NB4 (cell line): ENCODE measurements at regions not wholly inside any gene's neighbourhood (a gene's known extent, or its start where the extent isn't known, plus 50 kb on each side); places are given as distances from the start of the nearest gene placed in this dataset.

Experiments used
- DNase-seq: peaks from one replicate; pipeline ENCODE4 v3.0.0; 2010; ENCODE audit warnings: low read depth
- H3K4me3 ChIP-seq: one replicate; pipeline ENCODE4 v1.5.1; 2011; ENCODE audit warnings: mild to moderate bottlenecking, low read depth, low read length, moderate library complexity
- MYC ChIP-seq: IDR thresholded peaks from 2 replicates; pipeline ENCODE4 v1.6.1; 2011; ENCODE audit warnings: low read depth, low read length
- POLR2A ChIP-seq: IDR thresholded peaks from 2 replicates; pipeline ENCODE4 v1.6.1; 2011; ENCODE audit warnings: mild to moderate bottlenecking; ENCODE audit not compliant: insufficient read length; ENCODE audit errors: extremely low read depth
- TF ChIP-seq, protein P1 (sequence below): IDR thresholded peaks from 2 replicates; pipeline ENCODE4 v1.6.1; 2011; ENCODE audit warnings: low read depth, low read length
- TF ChIP-seq, protein P2 (sequence below): IDR thresholded peaks from one replicate; pipeline ENCODE4 v1.5.1; 2012; ENCODE audit warnings: low read depth, low read length

GRCh38 chr1:38568061-38568857 is 291.3 kb downstream of the RRAGC start:
- TF ChIP-seq POLR2A (no peak), MYC (no peak)
- TF ChIP-seq, protein P1, sequence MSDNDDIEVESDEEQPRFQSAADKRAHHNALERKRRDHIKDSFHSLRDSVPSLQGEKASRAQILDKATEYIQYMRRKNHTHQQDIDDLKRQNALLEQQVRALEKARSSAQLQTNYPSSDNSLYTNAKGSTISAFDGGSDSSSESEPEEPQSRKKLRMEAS: no peak
- TF ChIP-seq, protein P2, sequence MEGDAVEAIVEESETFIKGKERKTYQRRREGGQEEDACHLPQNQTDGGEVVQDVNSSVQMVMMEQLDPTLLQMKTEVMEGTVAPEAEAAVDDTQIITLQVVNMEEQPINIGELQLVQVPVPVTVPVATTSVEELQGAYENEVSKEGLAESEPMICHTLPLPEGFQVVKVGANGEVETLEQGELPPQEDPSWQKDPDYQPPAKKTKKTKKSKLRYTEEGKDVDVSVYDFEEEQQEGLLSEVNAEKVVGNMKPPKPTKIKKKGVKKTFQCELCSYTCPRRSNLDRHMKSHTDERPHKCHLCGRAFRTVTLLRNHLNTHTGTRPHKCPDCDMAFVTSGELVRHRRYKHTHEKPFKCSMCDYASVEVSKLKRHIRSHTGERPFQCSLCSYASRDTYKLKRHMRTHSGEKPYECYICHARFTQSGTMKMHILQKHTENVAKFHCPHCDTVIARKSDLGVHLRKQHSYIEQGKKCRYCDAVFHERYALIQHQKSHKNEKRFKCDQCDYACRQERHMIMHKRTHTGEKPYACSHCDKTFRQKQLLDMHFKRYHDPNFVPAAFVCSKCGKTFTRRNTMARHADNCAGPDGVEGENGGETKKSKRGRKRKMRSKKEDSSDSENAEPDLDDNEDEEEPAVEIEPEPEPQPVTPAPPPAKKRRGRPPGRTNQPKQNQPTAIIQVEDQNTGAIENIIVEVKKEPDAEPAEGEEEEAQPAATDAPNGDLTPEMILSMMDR: no peak
- H3K4me3 ChIP-seq: no peak overlapping the region
- DNase-seq: no peak

DNA sequence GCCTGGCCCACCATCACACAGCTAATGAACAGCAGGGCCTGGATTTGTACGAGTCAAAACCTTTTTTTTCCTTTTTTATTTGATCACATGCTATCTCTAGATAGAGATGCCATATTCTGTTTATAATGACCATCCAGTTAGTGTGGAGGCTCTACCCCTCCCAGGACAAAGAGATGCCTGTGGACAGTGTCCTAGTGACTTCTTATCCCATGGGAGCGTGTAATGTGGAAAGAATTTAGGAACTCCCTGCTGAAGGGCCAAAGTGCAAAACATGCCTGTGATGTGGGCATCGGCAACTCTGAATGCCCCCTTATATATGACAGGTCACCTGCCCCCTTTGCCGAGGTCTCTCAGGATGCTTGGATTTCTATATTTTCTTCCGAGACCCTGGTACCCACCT is 292.2 kb downstream of the RRAGC start:
- no peak overlapping the region for H3K4me3 ChIP-seq
- no peak for DNase-seq
- TF ChIP-seq, protein P2: no peak
- TF ChIP-seq POLR2A (no peak), MYC (no peak)
- TF ChIP-seq, protein P1: no peak

DNA sequence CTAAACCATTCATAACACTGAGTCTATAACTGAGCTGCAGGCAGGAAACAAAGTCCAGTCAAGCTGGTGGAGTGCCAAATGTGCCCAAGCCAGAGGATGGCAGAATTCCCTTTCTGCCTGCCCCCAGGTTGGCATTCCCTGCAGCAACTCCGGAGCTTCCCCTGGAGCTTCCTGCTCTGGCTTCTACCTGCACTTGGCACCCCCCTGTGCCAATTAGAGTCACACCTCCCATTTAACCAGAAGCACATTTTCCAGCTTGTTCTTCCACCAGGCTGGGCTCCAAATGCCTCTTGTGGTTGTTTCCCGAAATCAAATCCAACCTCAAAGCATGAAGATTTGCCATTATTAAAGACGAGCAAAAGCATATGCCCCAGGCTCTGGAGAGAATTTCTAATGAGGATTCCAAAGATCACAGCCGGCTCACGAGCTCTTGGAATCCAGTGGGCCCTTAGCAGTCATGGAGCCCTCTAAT is 294.5 kb downstream of the RRAGC start:
- TF ChIP-seq POLR2A: no peak
- TF ChIP-seq, protein P1: no peak
- no peak for TF ChIP-seq MYC
- TF ChIP-seq, protein P2: no peak
- no peak for DNase-seq
- H3K4me3 ChIP-seq: no peak overlapping the region

DNA sequence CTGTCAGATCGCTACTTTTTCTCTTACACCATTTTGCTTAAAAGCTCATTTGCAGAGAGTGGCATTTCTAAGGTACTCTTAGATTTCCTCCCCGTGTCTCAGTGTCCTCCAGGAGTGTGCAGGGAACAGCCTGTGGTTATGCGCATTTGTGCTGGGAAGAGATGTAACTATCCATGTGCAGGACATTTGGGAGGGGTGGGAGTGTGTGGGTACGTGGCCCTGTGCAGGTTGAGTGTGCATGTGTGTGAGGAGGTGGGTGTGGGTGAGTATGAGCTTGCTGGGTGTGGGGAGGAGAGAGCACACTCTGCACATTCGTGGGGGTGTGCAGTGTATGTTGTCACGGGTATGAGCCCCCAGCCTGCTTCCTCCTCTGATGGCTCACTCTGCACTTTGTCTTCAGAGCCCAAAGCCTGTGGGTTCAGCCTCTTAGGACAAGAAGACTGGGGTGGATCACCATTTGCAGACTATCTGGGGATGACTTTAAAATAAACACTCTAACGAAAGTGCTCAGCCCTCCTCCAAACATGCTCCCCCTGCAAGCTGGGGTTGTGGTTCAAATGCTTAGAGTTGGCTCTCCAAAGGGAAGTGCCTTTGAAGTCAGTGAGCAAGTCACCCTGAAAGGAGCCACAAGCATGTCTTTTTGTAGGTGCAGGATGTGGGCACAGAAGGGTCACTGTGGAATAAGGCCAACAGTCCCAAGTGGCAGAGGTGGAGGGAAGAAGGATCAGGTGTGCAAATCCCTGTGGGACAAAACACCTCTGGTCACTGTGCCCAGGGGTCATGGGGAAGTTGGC is 295.4 kb downstream of the RRAGC start:
- no peak for TF ChIP-seq POLR2A
- TF ChIP-seq, protein P2: no peak
- TF ChIP-seq, protein P1: no peak
- no peak for TF ChIP-seq MYC
- DNase-seq: no peak

DNA sequence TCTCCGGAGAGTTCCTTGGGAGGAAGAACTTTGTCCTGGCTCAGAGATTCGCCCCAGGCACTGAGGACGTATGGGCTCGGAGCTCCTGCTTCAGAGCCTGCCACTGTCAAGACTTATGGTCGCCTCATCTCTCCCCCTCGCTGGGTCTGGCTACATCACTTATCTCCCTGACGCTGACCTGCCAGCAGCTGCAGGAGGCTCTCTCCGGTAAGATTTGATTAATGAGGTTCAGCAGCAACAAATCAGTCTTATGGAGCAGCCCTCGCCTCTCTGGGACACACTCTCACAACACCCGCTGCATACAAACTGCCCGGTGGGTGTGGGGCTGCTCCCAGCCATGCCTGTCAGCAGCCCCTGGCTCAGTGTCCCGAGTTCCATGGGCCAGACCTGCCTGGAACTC is 297.8 kb downstream of the RRAGC start:
- no peak overlapping the region for H3K4me3 ChIP-seq
- DNase-seq: no peak
- TF ChIP-seq POLR2A: no peak
- TF ChIP-seq MYC: no peak
- TF ChIP-seq, protein P1: no peak

More for the DNA sequence above, 295.4 kb downstream of the RRAGC start:
- no peak overlapping the region for H3K4me3 ChIP-seq
